Subcutaneous abdominal adipose tissue (tissue), 5 donors: ENCODE measurements at regions not wholly inside any gene's neighbourhood (a gene's known extent, or its start where the extent isn't known, plus 50 kb on each side); places are given as distances from the start of the nearest gene placed in this dataset.

Experiments
- H3K27ac ChIP-seq: one replicate; pipeline ENCODE4 v1.7.0; 2013; ENCODE audit warnings: low read depth, mild to moderate bottlenecking, inconsistent platforms, low read length, moderate library complexity
- H3K27me3 ChIP-seq, 5 donors: one replicate each; pipeline ENCODE4 v1.7.0; 2013; ENCODE audit warnings: low read length in 5 of 5, inconsistent platforms in 1 of 5; ENCODE audit not compliant: control insufficient read depth in 5 of 5, insufficient read depth in 4 of 5
- H3K36me3 ChIP-seq, 5 donors: one replicate each; pipeline ENCODE4 v1.7.0; 2013; ENCODE audit warnings: low read length in 5 of 5; ENCODE audit not compliant: control insufficient read depth in 5 of 5, insufficient read depth in 5 of 5
- H3K4me1 ChIP-seq, 5 donors: one replicate each; pipeline ENCODE4 v1.7.0; 2013; ENCODE audit warnings: low read length in 5 of 5, mild to moderate bottlenecking in 3 of 5, moderate library complexity in 1 of 5; ENCODE audit not compliant: control insufficient read depth in 5 of 5, insufficient read depth in 5 of 5
- H3K4me3 ChIP-seq, 5 donors: one replicate each; pipeline ENCODE4 v1.7.0; 2013; ENCODE audit warnings: low read length in 5 of 5, low read depth in 1 of 5
- H3K9ac ChIP-seq, 5 donors: one replicate each; pipeline ENCODE4 v1.7.0; 2013; ENCODE audit warnings: low read length in 5 of 5, mild to moderate bottlenecking in 4 of 5, moderate library complexity in 3 of 5
- H3K9me3 ChIP-seq, 5 donors: one replicate each; pipeline ENCODE4 v1.7.0; 2013; ENCODE audit warnings: low read length in 5 of 5; ENCODE audit not compliant: control insufficient read depth in 5 of 5
- donor health status: healthy.
- donor health status: healthy.
- donor health status: healthy.
- donor health status: healthy.
- donor health status: healthy.

DNA sequence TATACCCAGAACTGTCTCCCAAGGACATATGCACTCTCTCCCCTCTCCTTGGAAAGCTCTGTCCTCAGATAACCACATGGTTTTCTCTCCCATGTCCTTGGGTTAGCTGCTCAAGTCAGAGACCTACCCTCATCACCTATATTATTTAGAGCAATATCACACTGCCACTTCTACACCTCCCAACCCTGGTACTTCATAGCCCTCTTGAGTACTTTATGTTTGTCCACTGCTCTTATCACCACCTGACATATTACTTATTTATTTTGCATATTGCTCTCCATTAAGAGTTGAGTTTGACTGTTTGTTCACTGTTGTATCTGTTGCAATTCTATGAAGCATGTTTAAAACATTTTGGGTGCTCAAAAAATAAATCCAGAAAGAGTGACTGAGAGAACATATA, 126.3 kb upstream of the ATP1B1 start:
- Histone ChIP-seq H3K9me3 (no peaks in the 10 kb centered on the region), H3K4me1 (peaks cover 0 to 4% (median 0%) of the 10 kb centered on the region in 5 donors)

DNA sequence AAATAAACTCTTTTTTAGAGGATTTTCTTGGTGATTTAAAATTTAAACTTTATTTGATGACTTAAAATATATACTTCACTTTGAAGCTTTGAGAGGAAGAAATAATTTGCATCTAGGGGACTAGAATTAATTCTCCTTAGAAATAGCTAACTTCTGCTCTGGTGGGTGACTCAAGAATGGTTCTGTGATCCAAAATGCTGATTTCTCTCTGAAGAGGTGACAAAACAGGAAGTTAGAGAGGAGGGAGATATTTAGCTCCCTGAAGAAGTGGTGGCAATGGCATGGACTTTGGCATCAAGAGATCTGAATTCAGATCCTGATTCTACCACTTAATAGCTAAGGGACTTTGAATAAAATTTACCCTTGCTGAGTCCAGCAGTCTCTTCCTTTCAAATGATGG, 125.8 kb upstream of the ATP1B1 start:
- Histone ChIP-seq H3K4me3 (no peak overlapping the region), H3K9me3 (no peaks in the 10 kb centered on the region), H3K4me1 (peaks cover 0 to 4% (median 0%) of the 10 kb centered on the region in 5 donors), H3K9ac (no peak overlapping the region), H3K27ac (no peak overlapping the region), H3K27me3 (no peaks in the 10 kb centered on the region), H3K36me3 (no peaks in the 10 kb centered on the region)

More for the DNA sequence above, 126.3 kb upstream of the ATP1B1 start:
- H3K36me3 ChIP-seq, result no peaks in the 10 kb centered on the region
- no peak overlapping the region for H3K9ac ChIP-seq
- H3K27me3 ChIP-seq, result no peaks in the 10 kb centered on the region
- H3K27ac ChIP-seq, result no peak overlapping the region
- H3K4me3 ChIP-seq, result no peak overlapping the region

DNA sequence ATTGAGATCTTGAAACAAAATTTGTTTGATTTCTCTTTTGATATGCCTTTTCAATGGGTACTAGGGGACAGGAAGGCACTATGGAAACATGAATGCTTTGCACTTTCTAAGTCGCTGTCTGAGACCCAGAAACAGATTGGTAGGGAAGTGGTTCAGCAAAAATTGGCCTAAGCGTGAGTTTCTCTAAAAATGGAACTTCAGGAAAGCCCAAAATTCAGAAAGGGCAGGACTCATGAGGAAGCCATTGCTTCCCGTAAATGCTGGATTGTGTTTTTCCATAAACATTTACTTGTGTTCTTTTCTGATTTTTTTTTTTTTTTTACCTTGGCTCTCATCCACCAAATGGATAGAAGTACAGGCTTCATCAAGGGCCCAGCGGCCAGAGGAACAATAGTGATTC, 123.7 kb upstream of the ATP1B1 start:
- no peaks in the 10 kb centered on the region for H3K9me3 ChIP-seq
- H3K9ac ChIP-seq, result no peak overlapping the region
- H3K4me3 ChIP-seq, result no peak overlapping the region
- H3K27ac ChIP-seq, result no peak overlapping the region
- no peaks in the 10 kb centered on the region for H3K36me3 ChIP-seq
- no peaks in the 10 kb centered on the region for H3K27me3 ChIP-seq
- H3K4me1 ChIP-seq, result peaks cover 0 to 4% (median 0%) of the 10 kb centered on the region in 5 donors

DNA sequence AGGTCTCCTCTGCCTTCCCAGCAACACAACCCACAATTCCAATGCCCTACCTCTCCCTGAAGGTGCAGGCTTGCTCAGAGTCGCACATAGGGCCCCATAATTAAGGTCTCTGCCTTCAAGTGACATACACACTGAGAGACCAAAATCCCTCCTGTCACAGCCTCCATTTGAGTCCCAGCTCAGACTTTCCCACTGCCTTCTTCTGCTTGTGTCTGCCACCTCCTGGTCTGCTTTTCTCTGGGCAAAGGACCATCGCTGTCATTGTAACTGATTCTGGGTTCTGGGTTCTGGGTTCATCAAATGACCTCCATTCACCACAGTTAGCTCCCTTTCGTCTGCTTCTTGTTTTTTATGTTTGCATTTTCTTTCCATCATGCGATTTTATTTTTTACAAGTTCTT, 119.2 kb upstream of the ATP1B1 start:
- no peaks in the 10 kb centered on the region for H3K36me3 ChIP-seq
- no peak overlapping the region for H3K4me3 ChIP-seq
- no peaks in the 10 kb centered on the region for H3K4me1 ChIP-seq
- H3K27ac ChIP-seq, result no peak overlapping the region
- H3K9ac ChIP-seq, result no peak overlapping the region
- H3K9me3 ChIP-seq, result peaks cover 0 to 4% (median 0%) of the 10 kb centered on the region in 5 donors
- H3K27me3 ChIP-seq, result no peaks in the 10 kb centered on the region

DNA sequence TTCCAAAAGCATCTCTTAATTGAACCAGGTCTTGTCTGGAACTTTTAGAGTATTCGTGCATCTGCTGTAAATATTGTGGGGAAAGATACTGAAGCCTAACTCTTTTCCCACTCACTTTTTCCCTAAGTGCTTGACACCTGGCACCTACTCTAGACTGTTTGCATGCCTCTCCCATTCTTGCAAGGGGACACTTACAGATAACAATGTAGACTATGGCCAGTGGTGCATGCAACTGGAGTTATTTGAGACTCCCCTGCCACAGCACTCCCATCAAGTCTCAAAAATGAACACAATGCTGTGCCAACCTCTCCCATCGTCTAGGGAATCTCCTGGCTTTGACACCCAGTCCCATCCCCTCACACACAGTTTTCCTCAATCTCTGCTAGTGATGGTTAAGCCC, 118.6 kb upstream of the ATP1B1 start:
- H3K9me3 ChIP-seq, result peaks cover 0 to 4% (median 0%) of the 10 kb centered on the region in 5 donors
- H3K4me1 ChIP-seq, result no peaks in the 10 kb centered on the region
- H3K27ac ChIP-seq, result no peak overlapping the region
- no peak overlapping the region for H3K9ac ChIP-seq
- H3K36me3 ChIP-seq, result no peaks in the 10 kb centered on the region
- no peaks in the 10 kb centered on the region for H3K27me3 ChIP-seq
- no peak overlapping the region for H3K4me3 ChIP-seq

DNA sequence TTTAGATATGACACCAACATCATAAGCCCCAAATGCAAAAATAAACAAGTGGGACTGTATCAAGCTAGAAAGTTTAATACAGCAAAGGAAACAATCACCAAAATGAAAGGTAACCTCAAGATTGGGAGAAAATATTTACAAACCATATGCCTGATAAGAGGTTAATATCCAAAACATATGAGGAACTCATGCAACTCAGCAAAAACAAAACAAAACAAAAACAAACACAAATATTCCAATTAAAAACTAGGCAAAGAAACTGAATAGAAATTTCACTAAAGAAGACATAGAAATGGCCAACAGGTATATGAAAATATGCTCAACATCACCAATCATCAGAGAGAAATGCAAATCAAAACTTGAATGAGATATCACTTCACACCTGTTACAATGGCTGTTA, 116.5 kb upstream of the ATP1B1 start:
- Histone ChIP-seq H3K4me3 (no peak overlapping the region), H3K27me3 (no peaks in the 10 kb centered on the region), H3K4me1 (no peaks in the 10 kb centered on the region), H3K36me3 (no peaks in the 10 kb centered on the region), H3K27ac (no peak overlapping the region), H3K9me3 (peaks cover 0 to 4% (median 0%) of the 10 kb centered on the region in 5 donors), H3K9ac (no peak overlapping the region)

DNA sequence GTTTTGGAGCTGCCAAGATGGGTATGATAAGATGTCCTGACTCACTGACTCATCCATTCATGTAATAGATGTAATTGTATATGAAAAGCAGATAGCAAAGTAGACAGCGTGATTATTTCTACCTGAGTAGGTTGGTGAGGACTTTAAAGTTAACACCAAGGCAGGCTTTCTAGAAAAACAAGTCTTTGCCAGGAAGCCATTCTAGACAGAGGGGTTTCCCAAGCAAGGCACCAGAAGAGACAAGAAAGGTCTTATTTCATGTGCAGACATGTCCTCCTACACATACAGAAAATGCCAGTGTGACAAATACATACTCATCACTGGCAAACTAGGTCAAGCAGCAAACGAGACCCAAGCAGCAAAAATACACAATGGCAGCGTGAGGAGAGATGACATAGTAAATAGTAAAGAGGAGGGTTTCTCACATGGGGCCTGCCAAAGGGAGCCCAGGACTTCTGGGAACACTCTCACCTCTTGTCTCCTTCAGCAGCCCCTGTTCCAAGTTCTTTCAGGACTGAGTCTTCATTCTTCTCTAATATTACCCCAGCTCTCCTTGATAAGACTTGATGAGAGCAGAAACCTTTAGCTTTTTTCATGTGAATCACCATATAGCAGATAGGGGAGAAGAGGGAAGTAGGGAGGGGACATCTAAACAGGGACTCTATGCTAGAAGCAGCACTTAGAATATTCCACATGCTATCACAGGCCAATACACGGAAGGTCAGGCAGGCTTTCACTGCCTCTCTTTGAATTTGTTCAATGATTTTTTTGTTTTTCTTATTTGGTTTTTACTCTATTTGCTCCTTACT, 114.6 kb upstream of the ATP1B1 start:
- Histone ChIP-seq H3K27ac (no peak overlapping the region), H3K9me3 (peaks cover 0 to 4% (median 0%) of the 10 kb centered on the region in 5 donors), H3K4me1 (no peaks in the 10 kb centered on the region), H3K36me3 (no peaks in the 10 kb centered on the region), H3K4me3 (no peak overlapping the region), H3K9ac (no peak overlapping the region), H3K27me3 (no peaks in the 10 kb centered on the region)

DNA sequence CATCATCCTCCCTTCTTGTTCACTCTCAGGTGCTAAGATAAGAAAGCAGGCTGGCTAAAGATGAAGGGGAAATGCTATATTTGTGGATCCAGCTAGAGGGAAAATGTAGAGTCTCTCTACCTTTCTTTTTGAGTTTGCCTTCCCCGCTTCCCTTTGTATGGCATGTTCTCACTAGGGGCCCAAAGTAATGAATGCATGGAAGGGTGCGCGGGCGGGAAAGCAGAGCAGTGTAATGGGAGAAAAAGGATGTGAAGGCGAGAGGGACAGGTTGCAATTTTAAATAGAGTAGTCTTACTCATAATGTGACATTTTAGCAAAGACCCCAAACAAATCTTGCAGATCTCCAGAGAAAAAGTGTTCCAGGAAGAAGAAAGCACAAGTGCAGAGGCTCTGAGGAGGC, 105.1 kb upstream of the ATP1B1 start:
- Histone ChIP-seq H3K4me1 (peaks cover 5 to 12% (median 9%) of the 10 kb centered on the region in 5 donors), H3K36me3 (no peaks in the 10 kb centered on the region), H3K9ac (no peak overlapping the region), H3K9me3 (no peaks in the 10 kb centered on the region), H3K4me3 (no peak overlapping the region), H3K27me3 (peaks cover 0 to 3% (median 0%) of the 10 kb centered on the region in 5 donors), H3K27ac (no peak overlapping the region)

DNA sequence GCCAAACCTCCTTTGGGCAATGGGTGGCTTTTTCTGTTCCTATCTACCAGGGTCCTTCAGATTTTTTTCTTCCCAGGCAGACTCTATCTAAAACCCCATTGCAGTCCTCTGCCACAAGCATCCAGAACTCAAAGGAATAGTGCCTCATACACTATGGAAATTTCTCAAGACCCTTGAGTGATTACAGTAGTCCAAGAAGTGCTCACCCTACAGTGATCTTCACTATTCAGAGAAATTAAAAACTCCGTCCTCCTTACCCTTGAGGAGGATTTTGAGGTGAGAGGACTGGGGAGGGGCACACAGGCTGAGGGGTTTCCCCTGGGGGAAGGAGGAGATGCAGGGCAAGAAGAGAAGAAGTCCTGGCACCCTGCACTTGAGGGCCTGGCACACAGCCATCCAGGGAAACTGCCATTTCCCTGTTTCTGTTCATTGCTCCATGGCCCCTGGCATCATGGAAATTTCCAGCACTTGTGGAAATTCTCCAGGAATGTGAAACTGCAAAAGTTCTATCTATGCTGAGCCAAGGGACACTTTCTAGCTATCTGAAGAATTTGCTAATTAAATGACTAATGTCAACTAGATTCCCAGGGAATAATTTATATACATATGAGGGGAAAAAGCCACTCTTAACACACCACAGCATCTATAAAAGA, 102.5 kb upstream of the ATP1B1 start:
- Histone ChIP-seq H3K9ac (peak overlapping the region in 1 of 5 donors; percentile 66), H3K4me3 (no peak overlapping the region), H3K4me1 (peaks cover 5 to 12% (median 9%) of the 10 kb centered on the region in 5 donors), H3K27me3 (peaks cover 0 to 3% (median 0%) of the 10 kb centered on the region in 5 donors), H3K36me3 (no peaks in the 10 kb centered on the region), H3K9me3 (no peaks in the 10 kb centered on the region), H3K27ac (no peak overlapping the region)

DNA sequence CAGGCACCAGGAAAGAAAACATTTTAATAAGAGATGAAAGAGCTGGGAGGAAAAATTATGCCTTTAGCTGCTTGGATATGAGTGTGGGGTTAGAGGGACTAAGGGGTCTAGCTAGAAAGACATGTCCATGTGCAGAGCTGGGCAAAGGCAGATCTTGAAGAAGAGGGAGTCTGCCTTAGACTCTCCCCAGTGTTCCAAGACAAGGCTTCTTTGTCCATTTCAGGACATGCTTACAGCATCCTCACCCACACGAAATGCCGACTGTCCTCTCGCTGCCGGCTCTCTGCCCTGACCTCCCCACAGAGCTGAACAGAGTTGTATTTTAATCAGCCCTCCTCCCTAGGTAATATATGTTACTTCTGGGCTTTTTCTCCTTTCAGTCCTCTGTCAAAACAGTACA, 100.7 kb upstream of the ATP1B1 start:
- Histone ChIP-seq H3K4me3 (no peak overlapping the region), H3K9me3 (no peaks in the 10 kb centered on the region), H3K9ac (no peak overlapping the region), H3K4me1 (peaks cover 5 to 12% (median 9%) of the 10 kb centered on the region in 5 donors), H3K27ac (no peak overlapping the region), H3K27me3 (peaks cover 0 to 3% (median 0%) of the 10 kb centered on the region in 5 donors), H3K36me3 (no peaks in the 10 kb centered on the region)
